GM12878 (cell line): ENCODE measurements at regions not wholly inside any gene's neighbourhood (a gene's known extent, or its start where the extent isn't known, plus 50 kb on each side); places are given as distances from the start of the nearest gene placed in this dataset.

Source experiments
- ATAC-seq: fragments of 200-7000 bp; cut with Tn5 transposase; 3 replicates; pipeline ENCODE4 v1.9.1; 2020; ENCODE audit warnings: mild to moderate bottlenecking, moderate library complexity
- BruUV-seq: library from RNA; stranded (reverse); fragments of 400-500 nt; replicated peaks from 2 replicates; lab custom pipeline; 2021; lab: Mats Ljungman, UMichigan
- CTCF ChIA-PET: fragments of 300-600 bp; sonication (Branson Sonifier 250); formaldehyde crosslinking; extraction: SDS; loops from one replicate; lab custom pipeline; 2021; ENCODE audit warnings: inconsistent platforms; lab: Yijun Ruan, JAX
- POLR2A ChIA-PET: fragments of 350-600 bp; formaldehyde crosslinking; extraction: SDS; loops from one replicate; lab custom pipeline; 2021; ENCODE audit warnings: inconsistent platforms; lab: Charles Lee
- RAD21 ChIA-PET: fragments of 300-600 bp; sonication (Branson Sonifier 250); formaldehyde crosslinking; loops from one replicate; lab custom pipeline; 2023; ENCODE audit warnings: antibody characterized with exemption; ENCODE audit not compliant: unreplicated experiment; lab: Charles Lee
- SMC1A ChIA-PET: fragments of 300-600 bp; sonication (Branson Sonifier 250); formaldehyde crosslinking; loops from one replicate; lab custom pipeline; 2023; ENCODE audit not compliant: unreplicated experiment, uncharacterized antibody; lab: Charles Lee
- DNase-seq: peaks from one replicate; pipeline ENCODE4 v3.0.0-alpha.2; 2011; ENCODE audit warnings: low read depth, low spot score
- FAIRE-seq: peaks from 3 replicates; lab custom pipeline; 2011; peaks lifted over from hg19 to GRCh38; lab: Jason Lieb, UNC
- H2AFZ ChIP-seq: 2 replicates; pipeline ENCODE4 v1.6.0; 2011; ENCODE audit warnings: low read depth, low read length, control low read depth; ENCODE audit not compliant: control insufficient read depth
- H3K27ac ChIP-seq: 2 replicates; pipeline ENCODE4 v1.5.1; 2011; ENCODE audit warnings: control low read depth; ENCODE audit not compliant: control insufficient read depth, insufficient read depth
- H3K27me3 ChIP-seq, 2 experiments: replicated peaks in 1 of 2; 2 replicates each; pipeline versions ENCODE4 v1.6.0 to v1.6.1; 2011; ENCODE audit warnings: low read length in 1 of 2; ENCODE audit not compliant: control insufficient read depth in 2 of 2, insufficient read depth in 2 of 2
- H3K36me3 ChIP-seq, 2 experiments: 2 replicates each; pipeline ENCODE4 v1.5.1; 2011; ENCODE audit warnings: low read length in 1 of 2; ENCODE audit not compliant: control insufficient read depth in 2 of 2, insufficient read depth in 2 of 2
- H3K4me1 ChIP-seq: 2 replicates; pipeline ENCODE4 v1.6.1; 2011; ENCODE audit warnings: mild to moderate bottlenecking, low read length, moderate library complexity, mixed read lengths; ENCODE audit not compliant: control insufficient read depth, insufficient read depth
- H3K4me2 ChIP-seq: 2 replicates; pipeline ENCODE4 v1.6.0; 2011; ENCODE audit warnings: control low read depth; ENCODE audit not compliant: control insufficient read depth, insufficient read depth
- H3K4me3 ChIP-seq: fragments of 200-600 bp; sonication (generic); 2 replicates; pipeline ENCODE4 v1.5.1; 2016
- H3K79me2 ChIP-seq: 2 replicates; pipeline ENCODE4 v1.6.0; 2011; ENCODE audit warnings: low read length; ENCODE audit not compliant: control insufficient read depth, insufficient read depth
- H3K9ac ChIP-seq: 2 replicates; pipeline ENCODE4 v1.8.0; 2011; ENCODE audit warnings: low read length, control low read depth, mixed read lengths; ENCODE audit not compliant: control insufficient read depth, insufficient read depth
- H3K9me3 ChIP-seq: replicated peaks from 3 replicates; pipeline ENCODE4 v1.5.1; 2011; ENCODE audit warnings: mild to moderate bottlenecking, low read length; ENCODE audit not compliant: control insufficient read depth, insufficient read depth
- H4K20me1 ChIP-seq: 2 replicates; pipeline ENCODE4 v1.6.0; 2011; ENCODE audit not compliant: control insufficient read depth, insufficient read depth
- CHD2 ChIP-seq: IDR thresholded peaks from 2 replicates; pipeline ENCODE4 v1.6.1; 2011; ENCODE audit warnings: low read depth, low read length, improper control_type of control experiment, borderline replicate concordance
- ESRRA ChIP-seq: IDR thresholded peaks from 2 replicates; pipeline ENCODE4 v1.6.1; 2012; ENCODE audit warnings: mild to moderate bottlenecking, low read length, improper control_type of control experiment
- IKZF1 ChIP-seq: fragments of 450-650 bp; conservative IDR thresholded peaks from 2 replicates; pipeline ENCODE4 v1.6.1; 2017; ENCODE audit warnings: antibody characterized with exemption, mild to moderate bottlenecking
- KAT2A ChIP-seq: conservative IDR thresholded peaks from 2 replicates; pipeline ENCODE4 v1.6.1; 2011; ENCODE audit warnings: low read depth, low read length; ENCODE audit not compliant: control insufficient read depth
- NR2C1 ChIP-seq: fragments of 450-650 bp; IDR thresholded peaks from 2 replicates; pipeline ENCODE4 v1.6.1; 2017; ENCODE audit warnings: antibody characterized with exemption, mild to moderate bottlenecking, moderate library complexity
- PAX8 ChIP-seq: fragments of 450-650 bp; IDR thresholded peaks from 2 replicates; pipeline ENCODE4 v1.6.1; 2017; ENCODE audit warnings: mild to moderate bottlenecking, moderate library complexity
- POLR2AphosphoS2 ChIP-seq: IDR thresholded peaks from 2 replicates; pipeline ENCODE4 v1.6.1; 2011; ENCODE audit warnings: low read depth, mild to moderate bottlenecking, low read length, improper control_type of control experiment, moderate library complexity
- RELA ChIP-seq: fragments of 450-650 bp; IDR thresholded peaks from 2 replicates; pipeline ENCODE4 v1.8.0; 2014; ENCODE audit warnings: borderline replicate concordance; ENCODE audit not compliant: partially characterized antibody
- SREBF2 ChIP-seq: IDR thresholded peaks from 2 replicates; pipeline ENCODE4 v1.6.1; 2012; ENCODE audit warnings: mild to moderate bottlenecking, low read length
- TCF3 ChIP-seq: IDR thresholded peaks from 2 replicates; pipeline ENCODE4 v1.6.1; 2012; ENCODE audit warnings: low read depth, mild to moderate bottlenecking, low read length, borderline replicate concordance; ENCODE audit not compliant: insufficient read depth
- ZBTB40 ChIP-seq: fragments of 450-650 bp; IDR thresholded peaks from 2 replicates; pipeline ENCODE4 v1.6.1; 2016; ENCODE audit warnings: mild to moderate bottlenecking, moderate library complexity, borderline replicate concordance
- WGBS: methylation state at CpG from one replicate; pipeline ENCODE4 v1.1.6; 2016; ENCODE audit warnings: low lambda C conversion rate; ENCODE audit not compliant: insufficient replicate concordance, insufficient coverage; ENCODE audit errors: missing lambda C conversion rate; 5-methylcytosine and 5-hydroxymethylcytosine counted together
- in situ Hi-C: fragments of 300-500 bp; cut with MboI; formaldehyde crosslinking; loops from 9 replicates; pipeline ENCODE4 v1.14.3; 2018; ENCODE audit warnings: mixed read lengths
- intact Hi-C: fragments of 100-400 bp; cut with micrococcal nuclease; formaldehyde crosslinking; loops from one replicate; pipeline ENCODE4 v1.14.2; 2022; ENCODE audit not compliant: unreplicated experiment

DNA sequence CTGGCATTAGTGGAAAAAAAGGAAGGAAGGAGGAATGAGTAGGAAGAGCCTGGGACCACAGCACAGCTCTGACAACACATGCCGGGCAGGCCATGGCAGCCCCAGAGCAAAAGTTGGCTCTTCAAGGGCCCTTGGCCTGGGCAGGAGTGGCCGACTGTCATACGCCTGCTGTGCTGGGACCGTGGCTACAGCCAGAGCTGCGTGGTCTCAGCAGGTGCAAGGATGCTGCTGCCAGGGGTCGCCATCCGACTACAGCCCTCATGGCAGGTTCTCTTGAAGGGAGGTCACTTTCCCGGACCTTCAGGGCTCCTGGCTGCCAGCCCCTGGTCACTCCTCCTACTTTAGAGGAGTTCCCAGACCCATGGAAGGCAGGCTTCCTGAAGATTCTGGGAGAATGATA, 109.9 kb downstream of the ARL4C start:
- Histone ChIP-seq H3K79me2 (no peaks in the 10 kb centered on the region), H2AFZ (no peak overlapping the region), H3K4me2 (no peak overlapping the region), H3K4me3 (no peak overlapping the region), H3K4me1 (no peaks in the 10 kb centered on the region), H3K9me3 (no peaks in the 10 kb centered on the region; the same call in 2 of the 3 replicates), H4K20me1 (no peaks in the 10 kb centered on the region), H3K27ac (no peak overlapping the region), H3K9ac (no peak overlapping the region), H3K36me3 (no peaks in the 10 kb centered on the region), H3K27me3 (no peaks in the 10 kb centered on the region)
- ChIA-PET SMC1A (no interaction called here), CTCF (no interaction called here), POLR2A (no interaction called here), RAD21 (no interaction called here)
- BruUV-seq = no TSS peak
- in situ Hi-C loops = no loop called here
- ATAC-seq (no peak), FAIRE-seq (no peak), DNase-seq (no peak)
- intact Hi-C loops = no loop called here
- TF ChIP-seq KAT2A (no peak), ZBTB40 (no peak), TCF3 (no peak), PAX8 (no peak)
- 48% methylated on average over 8 of the region's 8 CpGs for WGBS

DNA sequence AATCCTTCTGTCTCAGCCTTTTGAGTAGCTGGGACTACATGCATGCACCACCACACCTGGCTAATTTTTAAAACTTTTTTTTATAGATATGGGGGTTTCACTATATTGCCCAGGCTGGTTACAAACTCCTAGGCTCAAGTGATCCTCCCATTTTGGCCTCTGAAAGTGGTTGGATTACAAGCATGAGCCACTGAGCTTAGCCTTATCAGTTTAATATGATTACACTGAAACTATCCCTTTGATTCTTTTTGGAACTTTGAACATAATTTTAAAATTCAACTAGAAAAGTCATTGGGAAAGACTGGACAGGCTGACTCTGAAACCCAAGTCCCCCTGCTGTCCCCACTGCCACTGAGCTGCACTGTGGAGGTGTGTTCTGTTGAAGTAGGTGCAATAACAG, 114.8 kb downstream of the ARL4C start:
- no peaks in the 10 kb centered on the region for H4K20me1 ChIP-seq
- no peaks in the 10 kb centered on the region; the same call in 2 of the 3 replicates for H3K9me3 ChIP-seq
- POLR2A ChIA-PET = no interaction called here
- no peak for ATAC-seq
- H3K4me1 ChIP-seq = no peaks in the 10 kb centered on the region
- RAD21 ChIA-PET = no interaction called here
- no peak overlapping the region for H3K27ac ChIP-seq
- no peak overlapping the region for H3K4me2 ChIP-seq
- H3K4me3 ChIP-seq = no peak overlapping the region
- H3K27me3 ChIP-seq = no peaks in the 10 kb centered on the region
- no peak for DNase-seq
- BruUV-seq = no TSS peak
- in situ Hi-C loops (no loop called here), intact Hi-C loops (no loop called here)
- H3K9ac ChIP-seq = no peak overlapping the region
- no peaks in the 10 kb centered on the region for H3K36me3 ChIP-seq
- no peak overlapping the region for H2AFZ ChIP-seq
- no peak for FAIRE-seq
- SMC1A ChIA-PET = no interaction called here
- H3K79me2 ChIP-seq = no peaks in the 10 kb centered on the region
- CTCF ChIA-PET = no interaction called here
- TF ChIP-seq CHD2 = no peak
- no peak for TF ChIP-seq POLR2AphosphoS2
- no peak for TF ChIP-seq ZBTB40
- no peak for TF ChIP-seq SREBF2
- no peak for TF ChIP-seq RELA
- no peak for TF ChIP-seq ESRRA
- TF ChIP-seq IKZF1 = no peak
- no peak for TF ChIP-seq NR2C1
- TF ChIP-seq TCF3 = no peak
